PFSK-1 (cell line): ENCODE measurements at regions not wholly inside any gene's neighbourhood (a gene's known extent, or its start where the extent isn't known, plus 50 kb on each side); places are given as distances from the start of the nearest gene placed in this dataset.

ENCODE experiments used
- FOXP2 ChIP-seq: optimal IDR thresholded peaks from 2 replicates; pipeline ENCODE3; 2011; ENCODE audit warnings: borderline replicate concordance, control low read depth, inconsistent platforms; ENCODE audit not compliant: insufficient read depth; ENCODE audit errors: extremely low read length, extremely low read depth
- POLR2AphosphoS5 ChIP-seq: IDR thresholded peaks from 2 replicates; pipeline ENCODE4 v1.6.1; 2012; ENCODE audit warnings: low read depth, mild to moderate bottlenecking, control low read depth, low read length, moderate library complexity
- SIN3A ChIP-seq: IDR thresholded peaks from 2 replicates; pipeline ENCODE4 v1.6.1; 2012; ENCODE audit warnings: mild to moderate bottlenecking, low read length, moderate library complexity, borderline replicate concordance; ENCODE audit not compliant: insufficient read depth
- TAF1 ChIP-seq: IDR thresholded peaks from 2 replicates; pipeline ENCODE4 v1.6.1; 2012; ENCODE audit warnings: low read length, control low read depth, borderline replicate concordance; ENCODE audit not compliant: insufficient read depth
- TF ChIP-seq, protein P1 (sequence below), 2 experiments: IDR thresholded peaks; 2 replicates each; pipeline versions ENCODE4 v1.6.1 to v1.8.0; 2011 to 2012; ENCODE audit warnings: low read depth in 2 of 2, low read length in 2 of 2, control low read depth in 1 of 2, inconsistent platforms in 1 of 2, mild to moderate bottlenecking in 1 of 2, moderate library complexity in 1 of 2; ENCODE audit not compliant: insufficient read depth in 1 of 2

DNA sequence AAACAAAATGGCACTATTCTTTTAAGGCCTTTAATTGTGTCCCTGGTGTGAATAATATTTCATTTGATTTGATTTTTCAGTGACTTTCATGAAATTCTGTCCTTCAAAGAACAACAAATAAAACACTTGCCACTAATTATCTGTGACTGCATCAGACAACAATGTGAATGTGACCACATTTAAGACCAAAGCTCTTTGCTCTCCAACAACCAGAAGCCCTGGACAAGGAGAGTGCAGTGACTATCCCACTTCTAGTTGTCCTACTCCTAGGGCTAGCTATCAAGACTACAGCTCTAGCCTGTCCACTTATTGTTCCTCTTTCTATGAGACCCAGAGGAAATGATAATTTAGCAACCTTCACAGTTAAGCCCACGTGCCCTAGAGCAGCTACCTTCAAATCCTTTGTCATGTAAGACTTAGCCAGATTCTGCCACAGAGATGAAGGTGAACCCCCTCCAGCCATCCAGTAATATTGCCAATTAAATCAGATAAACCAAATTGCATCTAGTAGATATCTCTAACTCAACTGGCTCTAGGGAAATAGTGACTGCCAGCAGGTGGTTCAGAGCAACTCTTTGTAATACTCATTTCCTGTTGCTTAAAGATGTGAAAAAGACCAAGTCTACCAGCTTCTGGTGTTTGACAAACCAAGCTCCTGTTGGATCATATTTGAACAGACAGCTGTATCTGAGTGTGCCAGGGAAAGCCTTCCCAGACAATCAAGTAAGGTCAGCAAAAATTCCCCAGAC, 142.6 kb upstream of the BLID start:
- no peak for TF ChIP-seq TAF1
- TF ChIP-seq, protein P1, sequence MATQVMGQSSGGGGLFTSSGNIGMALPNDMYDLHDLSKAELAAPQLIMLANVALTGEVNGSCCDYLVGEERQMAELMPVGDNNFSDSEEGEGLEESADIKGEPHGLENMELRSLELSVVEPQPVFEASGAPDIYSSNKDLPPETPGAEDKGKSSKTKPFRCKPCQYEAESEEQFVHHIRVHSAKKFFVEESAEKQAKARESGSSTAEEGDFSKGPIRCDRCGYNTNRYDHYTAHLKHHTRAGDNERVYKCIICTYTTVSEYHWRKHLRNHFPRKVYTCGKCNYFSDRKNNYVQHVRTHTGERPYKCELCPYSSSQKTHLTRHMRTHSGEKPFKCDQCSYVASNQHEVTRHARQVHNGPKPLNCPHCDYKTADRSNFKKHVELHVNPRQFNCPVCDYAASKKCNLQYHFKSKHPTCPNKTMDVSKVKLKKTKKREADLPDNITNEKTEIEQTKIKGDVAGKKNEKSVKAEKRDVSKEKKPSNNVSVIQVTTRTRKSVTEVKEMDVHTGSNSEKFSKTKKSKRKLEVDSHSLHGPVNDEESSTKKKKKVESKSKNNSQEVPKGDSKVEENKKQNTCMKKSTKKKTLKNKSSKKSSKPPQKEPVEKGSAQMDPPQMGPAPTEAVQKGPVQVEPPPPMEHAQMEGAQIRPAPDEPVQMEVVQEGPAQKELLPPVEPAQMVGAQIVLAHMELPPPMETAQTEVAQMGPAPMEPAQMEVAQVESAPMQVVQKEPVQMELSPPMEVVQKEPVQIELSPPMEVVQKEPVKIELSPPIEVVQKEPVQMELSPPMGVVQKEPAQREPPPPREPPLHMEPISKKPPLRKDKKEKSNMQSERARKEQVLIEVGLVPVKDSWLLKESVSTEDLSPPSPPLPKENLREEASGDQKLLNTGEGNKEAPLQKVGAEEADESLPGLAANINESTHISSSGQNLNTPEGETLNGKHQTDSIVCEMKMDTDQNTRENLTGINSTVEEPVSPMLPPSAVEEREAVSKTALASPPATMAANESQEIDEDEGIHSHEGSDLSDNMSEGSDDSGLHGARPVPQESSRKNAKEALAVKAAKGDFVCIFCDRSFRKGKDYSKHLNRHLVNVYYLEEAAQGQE (IDR thresholded peaks at IDR 0.05; ENCODE audit: insufficient read depth in 1 of 2, low read depth in 2 of 2, low read length in 2 of 2): no peak

DNA sequence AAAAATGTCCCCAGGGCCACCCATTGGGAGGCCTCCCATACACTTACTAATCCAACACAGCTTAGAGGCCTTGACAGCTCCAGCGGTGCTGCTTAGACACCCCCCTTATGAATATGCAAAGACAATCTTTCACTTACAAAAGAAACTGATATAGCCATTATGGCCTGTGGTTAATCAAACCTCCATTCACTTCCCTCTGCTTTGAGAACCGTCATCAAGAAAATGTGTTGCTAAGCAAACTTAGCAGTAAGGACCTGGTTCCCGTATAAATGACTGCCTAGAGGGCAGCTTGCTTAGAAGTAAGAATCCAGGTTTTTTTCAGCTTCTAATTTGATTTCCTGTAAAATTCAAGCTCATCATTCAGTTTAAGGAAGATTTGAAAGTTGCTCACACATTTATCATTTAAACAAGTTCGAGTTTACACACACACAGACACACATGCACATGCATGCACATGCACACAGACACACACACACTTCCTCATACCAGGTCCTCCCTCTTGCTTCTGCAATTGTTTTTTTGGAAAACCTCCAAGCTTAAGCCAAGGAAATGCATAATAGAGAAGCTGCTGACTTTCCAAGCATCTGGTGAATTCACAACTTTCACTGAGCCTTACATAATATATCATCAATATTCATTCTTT, 137.7 kb upstream of the BLID start:
- TF ChIP-seq, protein P1 (IDR thresholded peaks at IDR 0.05; ENCODE audit: insufficient read depth in 1 of 2, low read depth in 2 of 2, low read length in 2 of 2): no peak
- no peak for TF ChIP-seq TAF1
- no peak for TF ChIP-seq SIN3A
- TF ChIP-seq FOXP2: no peak
- TF ChIP-seq POLR2AphosphoS5: no peak

DNA sequence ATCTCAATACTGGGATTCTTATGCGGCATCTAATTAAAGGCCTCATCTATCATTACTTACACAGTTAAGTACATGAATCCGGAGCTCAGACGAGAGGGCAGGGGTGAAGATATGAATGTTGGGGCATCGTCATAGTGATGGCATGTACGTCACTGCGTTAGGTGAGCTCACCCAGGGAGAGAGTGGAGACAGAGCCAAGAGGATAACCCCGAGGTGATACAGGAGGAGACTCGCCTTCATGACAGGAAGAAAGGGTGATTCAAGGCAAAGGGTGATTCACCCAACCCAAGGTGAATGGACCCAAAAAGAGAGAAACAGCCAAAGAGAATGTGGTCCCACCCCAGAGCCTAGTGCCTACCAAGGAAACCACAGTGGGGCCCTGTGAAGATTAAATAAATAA, 132.9 kb upstream of the BLID start:
- TF ChIP-seq FOXP2: no peak
- TF ChIP-seq POLR2AphosphoS5: no peak
- TF ChIP-seq, protein P1 (IDR thresholded peaks at IDR 0.05; ENCODE audit: insufficient read depth in 1 of 2, low read depth in 2 of 2, low read length in 2 of 2): no peak
- no peak for TF ChIP-seq TAF1
- no peak for TF ChIP-seq SIN3A

- no peak for TF ChIP-seq SIN3A
- TF ChIP-seq, protein P1 (IDR thresholded peaks at IDR 0.05; ENCODE audit: insufficient read depth in 1 of 2, low read depth in 2 of 2, low read length in 2 of 2): no peak
- TF ChIP-seq TAF1: no peak
- no peak for TF ChIP-seq FOXP2
- no peak for TF ChIP-seq POLR2AphosphoS5
These were observed 132.1 kb upstream of the BLID start for GRCh38 chr11:122248131-122248530.
